LNCaP clone FGC (cell line): ENCODE measurements at regions not wholly inside any gene's neighbourhood (a gene's known extent, or its start where the extent isn't known, plus 50 kb on each side); places are given as distances from the start of the nearest gene placed in this dataset.
"Not testable (repeated sequence)": the region's sequence is repeated elsewhere in the genome, so short reads cannot be mapped to it uniquely, and the experiment has no call there.

ENCODE experiments used
- DNase-seq: peaks from one replicate; pipeline ENCODE4 v3.0.0-alpha.2; 2011; ENCODE audit warnings: low read depth
- H3K4me3 ChIP-seq: 2 replicates; pipeline ENCODE4 v1.5.1; 2011; ENCODE audit warnings: mild to moderate bottlenecking, low read depth, low read length, control low read depth
- CTCF ChIP-seq: IDR thresholded peaks from 2 replicates; pipeline ENCODE4 v1.5.1; 2012; ENCODE audit warnings: mild to moderate bottlenecking; ENCODE audit not compliant: control insufficient read depth, insufficient read depth; ENCODE audit errors: extremely low read depth

GRCh38 chr6:12614456-12614855 is 102.1 kb upstream of the PHACTR1 start:
- no peak for TF ChIP-seq CTCF
- H3K4me3 ChIP-seq: no peak overlapping the region
- no peak for DNase-seq

- TF ChIP-seq CTCF: no peak
- no peak overlapping the region for H3K4me3 ChIP-seq
- DNase-seq: no peak
Observed at GRCh38 chr6:12618296-12618695, 98.3 kb upstream of the PHACTR1 start.

DNA sequence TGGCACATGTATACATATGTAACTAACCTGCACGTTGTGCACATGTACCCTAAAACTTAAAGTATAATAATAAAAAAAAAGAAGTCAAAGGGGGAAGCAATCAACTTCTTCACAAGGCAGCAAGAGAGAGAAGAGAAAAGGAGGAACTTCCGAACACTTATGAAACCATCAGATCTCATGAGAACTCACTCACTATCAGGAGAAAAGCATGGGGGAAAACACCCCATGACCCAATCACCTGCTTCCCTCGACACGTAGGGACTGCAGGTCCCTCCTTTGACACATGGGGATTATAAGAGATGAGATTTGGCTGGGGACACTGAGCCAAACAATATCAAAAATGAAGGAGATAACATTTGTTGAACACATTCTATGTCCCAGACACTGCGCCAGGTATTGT is 94.8 kb upstream of the PHACTR1 start:
- TF ChIP-seq CTCF: no peak
- no peak for DNase-seq
- no peak overlapping the region for H3K4me3 ChIP-seq

DNA sequence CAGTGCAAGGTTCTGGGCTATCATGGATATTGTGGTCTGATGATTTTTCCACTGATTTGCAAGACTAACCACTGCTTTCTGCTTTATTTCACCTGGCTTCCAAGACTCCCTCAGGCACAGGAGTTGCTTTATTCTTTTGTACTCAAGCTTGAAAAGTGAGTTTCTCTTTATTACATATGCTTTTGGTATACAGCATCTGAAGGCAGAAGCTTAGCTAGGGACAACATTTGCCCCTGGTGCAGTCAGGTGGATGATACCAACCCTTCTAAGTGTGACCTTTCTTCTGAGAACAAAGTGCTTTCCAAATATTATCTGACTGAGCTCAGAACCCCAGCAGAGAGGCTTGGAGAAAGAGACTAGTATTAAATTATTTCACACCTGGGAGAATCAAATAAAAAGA is 94.0 kb upstream of the PHACTR1 start:
- TF ChIP-seq CTCF: no peak
- no peak for DNase-seq
- no peak overlapping the region for H3K4me3 ChIP-seq

DNA sequence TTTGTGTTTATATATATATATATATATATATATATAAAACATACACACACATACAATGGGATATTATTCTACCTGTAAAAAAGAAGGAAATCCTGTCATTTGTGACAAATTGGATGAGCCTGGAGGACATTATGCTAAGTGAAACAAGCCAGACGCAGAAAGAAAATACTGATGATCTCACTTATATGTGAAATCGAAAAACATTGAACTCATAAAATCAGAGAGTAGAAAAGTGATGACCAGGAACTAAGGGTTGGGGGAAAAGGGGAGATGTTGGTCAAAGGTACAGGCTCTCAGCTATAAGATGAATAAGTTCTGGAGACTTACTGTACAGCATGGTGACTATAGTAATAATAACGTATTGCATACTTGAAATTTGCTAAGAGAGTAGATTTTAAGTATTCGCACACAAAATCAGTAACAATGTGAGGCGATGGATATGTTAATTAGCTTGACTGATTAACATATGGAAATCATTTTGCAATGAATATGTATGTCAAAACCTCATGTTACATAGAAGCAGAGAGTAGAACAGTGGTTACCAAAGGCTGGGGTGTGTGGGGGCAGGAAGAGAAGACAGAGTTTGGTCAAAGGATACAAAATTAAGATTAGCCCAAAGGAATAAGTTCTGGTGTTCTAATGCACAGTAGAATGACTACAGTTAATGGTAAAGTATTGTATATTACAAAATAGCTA is 92.3 kb upstream of the PHACTR1 start:
- no peak overlapping the region for H3K4me3 ChIP-seq
- DNase-seq: no peak
- TF ChIP-seq CTCF: no peak

DNA sequence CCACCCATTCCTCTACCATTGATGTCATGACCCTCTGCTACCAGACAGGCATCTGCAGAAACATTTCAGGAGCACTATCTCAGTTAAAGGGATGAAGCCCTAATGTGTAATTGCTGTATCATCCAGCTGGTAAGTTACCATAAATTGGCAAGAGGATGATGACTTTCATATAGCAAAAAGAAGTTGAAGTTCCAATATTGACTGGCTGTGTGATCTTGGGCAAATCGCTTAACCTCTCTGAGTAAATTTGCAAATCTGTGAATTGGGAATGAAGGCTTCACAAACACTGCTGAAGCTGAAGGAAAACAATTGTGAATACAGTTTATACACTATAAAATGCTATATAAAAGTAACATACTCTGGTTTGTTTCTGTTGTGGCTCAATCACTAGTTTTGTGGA is 89.5 kb upstream of the PHACTR1 start:
- DNase-seq: no peak
- no peak overlapping the region for H3K4me3 ChIP-seq
- no peak for TF ChIP-seq CTCF

- DNase-seq: no peak
- H3K4me3 ChIP-seq: no peak overlapping the region
- no peak for TF ChIP-seq CTCF
Observed at GRCh38 chr6:12628327-12628726, 88.2 kb upstream of the PHACTR1 start.

GRCh38 chr6:12633746-12634145 is 82.8 kb upstream of the PHACTR1 start:
- H3K4me3 ChIP-seq, DNase-seq: not testable (repeated sequence)
